ENCODE measurements at regions not wholly inside any gene's neighbourhood (a gene's known extent, or its start where the extent isn't known, plus 50 kb on each side); places are given as distances from the start of the nearest gene placed in this dataset.

DNA sequence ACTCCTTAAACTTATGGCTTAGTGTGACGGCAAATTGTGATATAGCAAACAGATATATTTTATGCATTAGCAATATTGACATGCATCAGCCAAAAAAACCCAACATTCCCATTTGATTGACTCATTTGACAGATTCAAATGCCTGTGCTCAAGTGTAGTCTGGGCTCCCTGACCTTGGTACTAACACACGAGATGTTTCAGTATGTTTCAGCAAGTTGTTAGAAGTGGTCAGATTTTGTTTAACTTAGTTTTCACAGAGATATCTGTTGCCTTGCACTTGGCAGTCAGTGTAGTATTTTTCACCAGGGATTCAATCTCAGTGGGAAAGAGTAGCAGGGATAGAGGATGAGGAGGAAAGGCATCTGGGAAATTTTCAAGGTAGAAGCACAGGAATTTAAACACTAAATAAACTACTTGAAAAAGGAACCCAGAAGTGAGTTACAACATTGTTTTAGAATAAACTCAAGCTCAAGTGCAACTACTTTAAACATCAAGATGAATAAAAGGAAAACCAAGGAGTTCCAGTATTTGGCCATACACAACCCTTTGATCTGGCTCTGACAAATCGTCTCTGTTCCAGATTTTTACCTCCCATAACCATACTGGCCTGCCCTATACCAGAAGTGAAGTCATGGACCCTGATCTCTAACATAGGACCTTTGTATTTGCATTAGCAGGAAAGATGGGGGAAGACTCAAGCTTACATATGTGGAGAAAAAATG is 56.5 kb upstream of the BLID start:
- DNase-seq (ENCODE audit: low read depth), result no peak
- no peak for TF ChIP-seq CTCF (IDR thresholded peaks at IDR 0.05; ENCODE audit: control insufficient read depth, extremely low read depth, insufficient read depth)
- no peak overlapping the region for H3K4me3 ChIP-seq (ENCODE audit: low read depth, low read length)

- no peak overlapping the region for H3K4me3 ChIP-seq (ENCODE audit: low read depth, low read length)
- DNase-seq (ENCODE audit: low read depth), result no peak
- TF ChIP-seq CTCF (IDR thresholded peaks at IDR 0.05; ENCODE audit: control insufficient read depth, extremely low read depth, insufficient read depth), result no peak
These were observed 54.9 kb upstream of the BLID start for GRCh38 chr11:122170815-122171475.

DNA sequence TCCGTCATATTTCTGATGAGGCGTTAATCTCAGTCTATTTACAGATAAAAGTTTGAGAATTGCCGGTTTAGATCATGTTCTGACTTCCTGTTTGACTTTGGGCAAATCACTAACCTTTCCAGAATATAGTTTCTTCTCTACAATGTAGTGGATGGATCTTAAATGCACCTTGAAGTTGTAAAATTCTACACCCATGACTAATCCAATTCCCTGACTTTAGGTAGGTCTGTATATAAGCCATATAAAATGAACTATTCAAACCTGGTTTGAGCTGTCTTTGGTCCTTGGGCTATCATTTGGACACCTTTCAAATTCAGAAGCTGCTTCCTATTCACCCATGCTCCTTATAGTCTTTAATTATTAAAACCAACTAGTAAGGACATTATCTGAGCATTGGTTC is 52.2 kb upstream of the BLID start:
- no peak for TF ChIP-seq CTCF (IDR thresholded peaks at IDR 0.05; ENCODE audit: control insufficient read depth, extremely low read depth, insufficient read depth)
- no peak overlapping the region for H3K4me3 ChIP-seq (ENCODE audit: low read depth, low read length)
- DNase-seq (ENCODE audit: low read depth), result no peak

- no peak overlapping the region for H3K4me3 ChIP-seq (ENCODE audit: low read depth, low read length)
- no peak for TF ChIP-seq CTCF (IDR thresholded peaks at IDR 0.05; ENCODE audit: control insufficient read depth, extremely low read depth, insufficient read depth)
- no peak for DNase-seq (ENCODE audit: low read depth)
These were observed 51.1 kb upstream of the BLID start for GRCh38 chr11:122167100-122167499.

GRCh38 chr11:122165607-122166371 is 49.8 kb upstream of the BLID start:
- DNase-seq (ENCODE audit: low read depth), result no peak
- no peak overlapping the region for H3K4me3 ChIP-seq (ENCODE audit: low read depth, low read length)
- no peak for TF ChIP-seq CTCF (IDR thresholded peaks at IDR 0.05; ENCODE audit: control insufficient read depth, extremely low read depth, insufficient read depth)
